Activated gamma-delta T cell treated with Interleukin-2 at 50 U/mL for 16 hours (primary cell): ENCODE measurements at regions not wholly inside any gene's neighbourhood (a gene's known extent, or its start where the extent isn't known, plus 50 kb on each side); places are given as distances from the start of the nearest gene placed in this dataset.
A peak's percentile ranks its signal among the peaks of the same experiment; 100 is the strongest.

Source experiments
- DNase-seq: peaks from one replicate; pipeline ENCODE4 v3.0.0-alpha.2; 2020

DNA sequence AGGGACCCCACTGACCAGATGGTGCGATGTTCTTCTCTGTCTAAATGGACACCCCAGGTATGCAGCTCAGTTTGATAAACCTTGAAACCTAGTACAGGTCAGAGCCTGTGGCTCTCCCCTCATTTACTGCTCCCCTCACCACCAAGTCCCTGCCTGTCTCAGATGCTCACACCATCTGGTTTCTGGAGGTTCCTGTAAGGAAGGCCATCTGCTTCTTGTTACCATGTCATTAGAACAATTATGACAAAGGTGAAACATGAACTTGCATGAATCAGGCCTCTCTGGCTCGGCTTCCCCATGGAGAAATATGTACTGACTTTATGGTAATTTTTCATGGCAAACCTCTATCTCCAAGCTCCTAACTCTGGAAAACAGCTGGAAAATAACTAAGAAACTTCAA, 965.7 kb downstream of the UQCRFS1 start:
- no peak for DNase-seq

DNA sequence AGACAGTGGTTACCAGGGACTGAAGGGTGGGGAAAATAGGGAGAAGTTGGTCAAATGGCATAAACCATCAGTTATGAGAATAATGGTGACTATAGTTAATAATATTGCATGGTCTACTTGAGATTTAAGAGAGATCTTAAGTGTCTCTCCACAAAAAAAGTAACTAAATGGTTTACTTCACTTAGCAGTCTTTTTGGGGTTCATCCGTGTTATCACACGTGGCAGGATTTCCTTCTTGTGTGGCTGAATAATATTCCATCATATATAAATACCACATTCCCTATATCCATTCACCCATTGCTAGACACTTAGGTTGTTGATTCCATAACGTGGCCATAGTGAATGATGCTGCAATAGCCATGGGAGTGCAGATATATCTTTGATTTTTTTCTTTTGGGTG, 967.0 kb downstream of the UQCRFS1 start:
- no peak for DNase-seq

DNA sequence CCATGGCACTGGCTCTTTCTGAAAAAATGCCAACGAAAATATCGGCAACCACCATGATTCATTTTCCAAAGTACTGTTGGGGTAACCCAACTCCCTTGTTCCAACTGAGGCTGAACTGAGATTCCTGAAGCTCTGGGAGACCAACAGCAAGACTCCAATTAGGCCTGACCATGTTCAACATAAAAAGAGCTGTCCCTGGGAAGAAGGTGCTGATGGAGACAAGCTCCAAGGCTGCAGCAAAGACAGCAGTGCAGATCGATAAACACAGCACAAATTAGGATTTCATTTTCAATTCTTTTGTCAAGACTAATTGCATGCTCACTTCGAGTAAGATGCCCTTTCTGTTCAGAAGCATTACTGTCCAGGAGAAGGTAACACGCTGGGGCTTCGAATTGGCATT, 968.0 kb downstream of the UQCRFS1 start:
- no peak for DNase-seq

DNA sequence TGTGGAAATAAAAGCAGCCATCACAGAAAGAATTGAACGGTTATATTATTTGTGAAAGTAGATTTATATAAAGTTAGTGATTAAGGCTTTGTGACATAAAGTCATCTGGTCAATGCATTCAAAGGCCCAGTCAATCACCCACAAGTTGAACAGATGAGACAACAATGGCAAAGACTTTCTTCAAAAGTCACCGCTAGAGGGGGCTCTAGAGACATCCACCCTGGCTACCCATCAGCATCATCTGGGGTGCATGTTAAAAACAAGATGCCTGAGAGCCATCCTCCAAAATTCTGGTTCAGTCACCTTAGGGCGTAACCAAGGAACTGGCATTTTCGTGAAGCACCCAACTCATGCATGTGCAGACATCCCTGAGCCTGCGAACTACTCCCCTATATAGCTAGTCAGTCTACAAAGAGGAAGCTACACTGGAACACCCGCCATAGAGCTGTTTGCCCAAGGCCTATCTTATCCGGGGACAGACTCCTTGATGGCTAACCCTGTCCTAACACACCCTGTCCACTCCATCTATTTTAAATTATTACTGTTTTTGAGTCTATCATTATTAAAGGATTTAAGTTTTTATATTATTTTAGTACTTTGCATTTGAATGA, 970.5 kb downstream of the UQCRFS1 start:
- DNase-seq = peak; percentile 5

DNA sequence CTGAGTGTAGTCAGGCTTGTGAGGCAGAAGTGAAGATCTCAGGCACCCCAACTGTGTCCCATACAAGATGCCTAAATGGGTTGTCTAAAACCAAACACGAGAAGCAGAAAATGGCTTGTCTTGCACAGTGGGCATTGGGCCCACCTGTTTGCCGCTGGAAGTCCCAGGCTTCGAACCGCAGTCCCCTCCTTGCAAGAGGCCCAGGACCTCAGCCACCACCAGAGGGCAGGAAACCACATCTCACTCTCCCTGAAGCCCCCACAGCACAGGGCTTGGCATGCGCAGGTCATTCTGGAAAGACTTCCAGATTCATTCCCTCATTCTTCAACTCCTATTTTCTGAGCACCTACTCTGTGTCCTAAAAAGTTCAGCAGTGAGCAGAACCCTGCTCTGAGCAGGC, 973.7 kb downstream of the UQCRFS1 start:
- no peak for DNase-seq

DNA sequence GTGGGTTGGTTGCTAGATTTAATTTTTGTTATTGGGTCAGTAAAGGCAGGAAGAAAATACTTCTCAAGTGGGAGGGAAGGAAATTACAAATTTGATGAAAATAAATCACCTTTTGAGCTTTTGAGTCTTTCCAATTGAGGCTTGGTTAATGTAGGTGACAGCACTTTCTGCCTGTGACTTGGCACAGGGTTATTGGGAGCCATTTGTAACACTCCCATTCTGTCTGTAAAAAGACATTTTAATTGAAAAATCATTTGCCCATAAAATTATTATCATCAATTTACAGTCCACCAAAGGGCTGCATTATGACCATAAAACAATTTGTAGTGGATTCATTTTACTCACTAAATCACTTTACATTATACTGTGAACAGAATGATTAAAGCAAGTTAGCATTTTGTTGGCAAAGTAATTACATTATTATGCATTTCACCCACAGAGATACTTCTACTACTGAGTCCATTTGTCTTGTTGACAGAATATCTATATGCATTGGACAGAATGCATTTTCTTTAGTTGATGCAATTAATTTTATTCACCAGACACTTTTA, 974.6 kb downstream of the UQCRFS1 start:
- no peak for DNase-seq

DNA sequence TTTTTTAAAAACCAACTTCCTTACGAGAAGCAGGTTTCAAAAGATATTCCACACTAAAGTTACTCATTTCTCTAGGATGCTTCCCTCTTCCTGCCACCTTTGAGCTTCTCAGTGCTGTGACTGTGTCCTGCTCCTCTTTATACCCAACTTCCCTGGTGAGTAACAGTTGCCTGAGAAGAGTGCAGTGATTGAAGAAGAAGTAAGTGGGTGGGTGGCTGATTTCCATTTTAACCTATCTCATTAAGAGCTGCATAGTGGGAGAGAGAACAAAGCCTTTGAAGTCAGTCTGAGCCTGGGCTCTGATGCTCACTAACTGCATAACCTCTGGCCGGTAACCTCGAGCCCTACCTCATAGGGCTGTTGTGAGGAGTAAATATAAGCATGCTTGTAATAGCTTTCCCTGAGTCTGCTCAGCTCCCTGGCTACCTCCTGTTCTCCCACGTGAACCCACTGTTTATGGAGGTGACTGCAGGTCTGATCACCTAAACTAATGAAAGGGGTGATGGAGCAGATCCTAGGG, 977.3 kb downstream of the UQCRFS1 start:
- no peak for DNase-seq

DNA sequence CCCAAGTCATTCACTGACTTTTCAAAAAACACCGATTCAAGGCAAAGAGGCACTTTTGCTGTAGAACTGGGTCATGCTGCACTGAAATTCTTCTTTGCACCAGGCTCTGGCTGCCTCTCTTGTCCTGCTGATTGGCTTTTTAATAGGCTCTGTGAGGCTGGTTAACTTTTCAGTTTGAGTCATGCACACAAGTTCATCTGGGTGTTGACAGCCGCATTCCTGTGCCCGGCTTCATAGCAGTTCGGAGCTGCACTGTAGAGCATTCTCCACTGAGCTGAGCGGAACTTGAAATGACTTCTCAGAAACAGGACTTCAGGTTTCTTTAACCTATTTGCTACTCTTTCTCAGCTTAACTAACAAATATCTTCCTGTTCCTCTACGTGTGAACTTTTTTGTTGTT, 978.3 kb downstream of the UQCRFS1 start:
- DNase-seq = no peak

DNA sequence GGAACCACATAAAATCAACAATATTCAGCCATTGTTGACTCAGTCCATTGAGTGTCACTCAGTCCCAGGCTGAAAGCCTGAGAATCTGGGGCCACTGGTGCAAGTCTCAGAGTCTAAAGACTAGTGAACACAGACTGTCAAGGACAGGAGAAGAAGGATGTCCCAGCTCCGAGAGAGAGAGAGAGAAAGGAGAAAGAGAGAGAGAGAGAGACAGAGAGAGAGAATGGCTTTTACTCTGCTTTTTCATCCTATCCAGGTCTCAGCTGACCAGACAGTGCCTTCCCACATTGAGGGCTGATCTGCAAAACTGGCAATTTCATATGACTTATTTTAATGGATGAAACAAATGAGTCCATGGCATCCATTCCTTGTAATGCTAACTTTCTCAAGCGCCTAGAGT, 984.1 kb downstream of the UQCRFS1 start:
- no peak for DNase-seq

DNA sequence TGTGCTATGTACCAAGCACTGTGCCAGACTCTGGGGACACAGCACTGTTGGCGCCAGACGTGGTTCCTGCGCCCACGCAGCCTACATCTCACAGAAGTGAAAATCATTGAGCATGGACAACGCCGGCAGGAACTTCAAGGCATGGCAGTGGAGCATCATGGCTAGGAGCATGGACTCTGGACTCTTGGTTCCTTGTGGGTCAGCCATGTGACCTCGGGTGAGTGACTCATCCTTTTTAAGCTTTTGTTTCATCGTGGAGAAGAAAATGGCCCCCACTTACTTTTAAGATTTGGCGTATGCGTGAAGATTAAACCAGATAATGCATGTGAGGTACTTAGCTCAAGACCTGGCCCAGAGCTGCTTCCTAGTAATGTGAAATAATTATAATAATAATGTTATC, 988.5 kb downstream of the UQCRFS1 start:
- DNase-seq = no peak

DNA sequence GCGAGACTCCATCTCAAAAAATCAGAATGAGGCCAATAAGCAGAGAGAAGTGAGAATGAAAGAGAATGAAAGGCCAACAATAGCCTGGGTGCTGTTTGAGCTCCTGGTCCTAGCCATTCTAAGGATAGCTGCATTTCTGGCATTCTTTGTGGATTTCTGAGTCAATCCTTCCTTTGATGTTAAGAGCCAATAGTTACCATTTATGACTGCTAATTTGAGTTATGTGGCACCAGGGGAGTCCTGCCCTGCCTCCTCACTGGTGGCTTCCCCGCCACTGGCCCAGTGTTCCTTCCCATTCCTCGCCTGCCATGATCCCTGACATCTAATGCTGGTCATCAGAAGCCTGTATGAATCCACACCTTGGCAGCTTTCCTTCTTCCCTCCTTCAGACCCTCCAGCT, 991.2 kb downstream of the UQCRFS1 start:
- no peak for DNase-seq

DNA sequence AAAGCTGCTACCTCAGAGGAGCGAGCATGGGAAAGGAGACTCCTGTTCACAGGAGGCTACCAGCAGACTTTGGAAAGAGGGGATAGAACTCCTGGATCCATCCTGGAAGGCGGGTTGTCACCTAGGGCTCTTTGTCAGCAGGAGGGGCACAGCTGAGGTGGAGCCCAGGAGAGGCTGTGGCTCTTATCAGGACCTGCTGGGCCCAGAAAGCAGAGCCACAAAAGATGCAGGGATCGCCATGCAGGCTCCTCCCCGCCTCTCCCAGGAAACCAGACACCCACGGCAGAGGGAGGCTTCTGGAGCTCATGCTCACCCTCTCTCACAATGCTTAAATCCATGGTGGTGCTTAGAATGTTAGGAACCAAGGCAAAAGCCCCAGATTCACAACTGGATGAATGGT, 994.2 kb downstream of the UQCRFS1 start:
- DNase-seq = no peak

DNA sequence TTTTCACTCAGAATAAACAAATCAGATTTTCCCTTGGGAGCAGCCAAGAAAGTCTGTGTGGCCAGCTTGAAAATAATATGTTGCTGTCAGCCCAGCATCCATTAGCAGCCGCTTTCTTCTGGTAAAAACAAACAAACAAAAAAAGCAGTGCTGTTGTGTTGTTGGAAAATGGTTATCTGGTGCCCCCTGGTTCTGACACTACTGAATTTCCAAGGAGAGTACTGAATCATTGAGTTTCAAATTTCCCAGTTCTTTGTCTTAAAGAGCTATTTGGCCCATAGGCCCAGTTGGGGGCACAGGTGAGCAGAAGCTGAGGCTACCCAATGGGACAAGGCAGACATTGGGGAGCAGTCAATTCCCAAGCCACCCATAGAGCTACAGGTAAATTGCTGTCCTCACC, 995.9 kb downstream of the UQCRFS1 start:
- DNase-seq = no peak

DNA sequence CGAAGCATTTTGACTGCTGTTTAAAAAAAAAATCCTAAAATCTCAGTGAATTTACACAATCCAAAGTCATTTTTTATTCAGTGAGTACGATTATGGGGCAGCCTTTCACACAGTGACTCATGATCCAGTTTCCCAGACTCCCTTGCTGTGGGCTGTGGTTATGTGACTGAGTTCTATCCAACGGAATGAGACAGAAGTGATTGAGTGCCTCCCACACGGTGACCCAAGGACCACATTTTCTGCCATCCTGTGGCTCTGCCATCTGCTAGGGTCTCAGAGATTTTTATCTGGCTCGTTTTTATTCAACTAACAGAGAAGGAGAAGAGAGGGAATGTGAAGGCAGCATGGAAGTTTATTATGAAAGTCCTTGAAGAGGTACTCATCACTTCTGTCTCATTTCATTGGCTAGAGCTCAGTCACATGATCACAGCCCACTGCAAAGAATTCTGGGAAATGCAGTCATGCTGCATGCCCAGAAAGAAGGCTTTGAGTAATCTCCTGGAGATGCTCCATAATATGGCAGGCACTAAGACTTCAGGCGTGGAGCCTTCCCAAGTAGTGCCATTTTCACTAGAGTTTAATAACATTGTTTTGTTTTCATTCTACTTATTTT, 999.4 kb downstream of the UQCRFS1 start:
- DNase-seq = no peak

DNA sequence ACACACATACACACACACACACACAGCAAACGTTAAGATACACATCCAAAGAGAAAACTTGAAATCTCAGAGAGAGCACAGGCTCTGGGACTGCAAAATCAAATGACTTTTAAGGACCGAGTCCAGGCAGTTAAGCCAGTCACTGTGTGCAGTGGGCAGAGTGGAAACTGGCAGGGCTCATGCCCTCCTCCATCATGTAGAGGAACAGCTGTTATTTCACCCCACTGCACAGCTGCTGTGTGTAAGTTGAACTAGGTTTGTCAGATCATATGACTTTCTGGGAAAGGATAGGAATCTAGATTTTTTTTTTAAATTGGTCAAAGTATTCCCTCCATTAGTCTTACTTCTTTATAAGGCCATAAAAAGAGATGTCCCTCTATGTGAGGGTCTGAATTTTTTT, 1002.1 kb downstream of the UQCRFS1 start:
- DNase-seq = no peak

DNA sequence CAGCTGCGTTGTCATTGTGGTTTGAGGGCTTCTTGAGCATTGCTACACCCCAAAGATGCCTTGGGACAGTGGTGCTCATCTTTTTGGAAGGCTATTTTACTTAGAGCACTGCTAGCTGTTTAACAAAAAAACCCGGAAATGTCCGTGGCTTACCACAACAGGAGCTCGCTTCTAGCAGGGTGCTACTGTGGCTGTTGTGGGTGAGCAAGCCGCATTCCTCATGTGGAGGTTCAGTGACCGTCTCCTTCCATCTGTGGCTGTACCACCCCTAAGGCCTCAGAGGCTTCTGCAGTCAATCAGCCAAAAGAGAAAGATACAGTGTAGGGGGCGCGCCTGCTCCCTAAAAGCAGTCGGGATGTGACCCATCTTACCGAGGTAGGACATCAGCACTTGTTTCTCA, 1004.2 kb downstream of the UQCRFS1 start:
- no peak for DNase-seq

DNA sequence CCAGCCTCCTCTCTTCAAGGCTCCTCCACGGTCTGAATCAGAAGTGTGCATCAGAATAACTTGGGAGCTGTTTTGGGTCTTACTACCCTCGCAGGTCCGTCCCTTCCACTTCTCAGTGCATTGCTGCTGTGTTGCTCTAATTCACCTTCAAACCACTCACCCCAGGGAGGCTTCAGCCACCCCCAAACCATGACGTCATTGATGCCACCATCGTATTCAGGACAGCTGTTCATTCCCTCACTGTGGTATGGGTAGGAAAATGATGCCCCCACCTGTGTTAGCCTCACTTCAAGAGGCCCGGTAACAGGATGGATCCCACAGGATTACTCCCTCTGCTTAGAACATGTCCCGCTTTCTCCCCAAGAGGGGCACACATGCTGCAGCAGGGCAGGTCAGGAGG, 1005.7 kb downstream of the UQCRFS1 start:
- no peak for DNase-seq

DNA sequence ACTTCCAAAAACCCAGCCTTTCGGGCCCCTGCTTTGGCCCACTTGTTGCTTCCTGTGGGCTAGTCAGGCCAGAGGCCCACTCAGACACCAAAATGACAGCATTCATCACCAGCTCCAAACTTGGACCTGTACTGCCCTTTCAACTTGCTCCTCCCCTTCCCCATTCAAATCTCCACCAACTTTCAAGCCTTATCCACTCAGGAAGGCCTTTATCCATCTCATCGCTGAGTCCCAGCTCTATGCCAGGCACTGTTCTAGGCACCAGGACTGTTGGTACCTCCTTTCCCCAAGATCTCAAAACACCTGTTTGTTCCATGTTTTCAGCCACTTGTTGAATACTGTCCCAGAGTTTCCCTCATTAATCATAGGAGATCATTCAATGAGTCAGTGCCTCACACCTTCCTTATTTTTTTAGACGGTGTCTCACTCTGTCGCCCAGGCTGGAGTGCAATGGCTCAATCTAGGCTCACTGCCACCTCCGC, 1011.4 kb downstream of the UQCRFS1 start:
- DNase-seq = no peak

DNA sequence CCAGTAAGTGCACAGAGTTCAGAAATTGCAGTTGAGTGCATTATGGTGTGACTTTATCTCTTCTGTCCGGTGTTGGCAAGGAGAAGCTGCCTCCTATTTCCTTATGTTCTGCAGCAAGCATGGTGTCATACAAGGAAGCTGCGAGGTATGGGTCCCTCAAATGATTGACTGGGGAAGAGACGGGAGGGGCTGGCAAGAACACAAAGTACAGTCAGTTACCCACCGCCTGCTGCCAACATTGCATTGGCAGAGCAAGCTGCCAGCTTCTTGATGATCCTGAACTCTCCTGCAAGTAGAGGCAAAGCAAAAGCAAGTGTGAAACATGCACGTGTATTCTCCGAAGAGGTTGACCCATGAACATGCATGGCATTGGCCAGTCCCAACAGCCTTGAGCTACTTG, 1013.6 kb downstream of the UQCRFS1 start:
- no peak for DNase-seq

DNA sequence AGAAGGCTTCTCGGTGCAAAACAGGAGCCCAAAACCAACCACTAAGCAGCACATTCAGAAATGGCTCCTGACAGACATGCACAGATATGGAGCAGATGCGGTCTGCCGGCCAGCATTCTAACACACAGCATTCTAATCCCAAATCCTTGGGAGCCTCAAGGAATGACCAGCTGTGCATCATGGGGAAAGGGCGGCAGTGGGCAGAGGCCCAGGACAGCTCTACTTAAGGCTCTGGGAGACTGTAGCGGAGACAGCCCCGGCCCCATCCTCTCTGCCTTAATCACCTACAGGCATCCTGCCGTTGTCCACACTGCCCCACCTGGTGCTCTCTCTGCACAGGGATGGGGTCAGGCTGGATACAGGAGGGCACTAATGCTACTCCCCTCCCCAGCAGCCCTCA, 1016.0 kb downstream of the UQCRFS1 start:
- DNase-seq = no peak

DNA sequence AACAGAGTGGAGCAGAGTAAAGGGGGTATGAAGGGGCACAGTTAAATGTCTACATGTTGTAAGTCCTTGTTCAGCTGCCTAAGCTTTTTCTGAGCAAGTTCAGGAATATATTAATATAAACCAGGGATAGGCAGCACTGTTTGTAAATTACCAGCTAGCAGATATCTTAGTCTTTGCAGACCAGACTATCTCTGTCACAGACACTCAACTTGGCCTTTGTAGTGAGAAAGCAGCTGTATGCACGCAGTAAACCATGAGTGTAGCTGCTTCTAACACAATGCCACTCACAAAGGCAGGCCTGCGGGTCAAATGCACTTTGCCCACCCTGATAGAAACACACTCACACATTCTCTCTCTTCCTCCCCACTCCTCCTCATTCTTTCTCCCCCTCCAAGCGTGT, 1016.9 kb downstream of the UQCRFS1 start:
- no peak for DNase-seq

DNA sequence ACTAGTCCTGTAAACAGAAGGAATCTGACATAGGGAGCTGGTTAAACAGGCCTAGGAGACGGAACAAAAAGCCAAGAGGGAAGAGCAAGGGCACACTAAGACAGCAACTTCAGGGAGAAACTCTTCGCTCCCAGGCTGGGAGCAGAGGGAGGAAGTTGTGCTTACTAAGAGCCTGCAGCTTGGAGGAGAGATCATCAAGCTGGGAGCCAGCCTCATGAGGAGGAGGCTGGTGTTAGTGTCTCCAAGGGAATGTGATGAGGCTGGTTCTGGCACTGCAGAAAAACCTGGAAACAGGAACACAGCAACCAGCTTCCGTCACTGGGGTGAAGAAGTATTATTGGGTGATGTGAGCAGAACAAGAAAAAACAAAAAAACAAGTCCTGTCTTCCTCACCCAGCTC, 1027.3 kb downstream of the UQCRFS1 start:
- no peak for DNase-seq

DNA sequence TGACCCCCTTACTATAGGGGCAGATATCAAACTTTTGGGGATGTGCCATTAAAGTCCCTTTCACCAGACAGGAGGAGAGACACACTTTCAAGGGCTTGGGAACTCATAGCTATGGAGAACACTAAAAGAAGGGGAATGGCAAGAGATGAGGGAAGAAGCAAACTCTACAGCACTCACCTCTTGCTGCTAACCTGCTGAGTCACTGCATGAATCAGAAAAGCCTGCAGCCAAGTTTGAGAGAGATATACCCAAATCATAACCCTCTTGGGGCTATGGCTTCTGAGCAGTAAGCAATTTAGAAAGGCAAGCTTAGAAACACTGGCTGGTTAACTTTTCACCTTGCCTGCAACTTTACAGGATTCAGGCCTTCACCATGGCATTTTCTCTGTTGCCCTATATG, 1028.0 kb downstream of the UQCRFS1 start:
- no peak for DNase-seq

DNA sequence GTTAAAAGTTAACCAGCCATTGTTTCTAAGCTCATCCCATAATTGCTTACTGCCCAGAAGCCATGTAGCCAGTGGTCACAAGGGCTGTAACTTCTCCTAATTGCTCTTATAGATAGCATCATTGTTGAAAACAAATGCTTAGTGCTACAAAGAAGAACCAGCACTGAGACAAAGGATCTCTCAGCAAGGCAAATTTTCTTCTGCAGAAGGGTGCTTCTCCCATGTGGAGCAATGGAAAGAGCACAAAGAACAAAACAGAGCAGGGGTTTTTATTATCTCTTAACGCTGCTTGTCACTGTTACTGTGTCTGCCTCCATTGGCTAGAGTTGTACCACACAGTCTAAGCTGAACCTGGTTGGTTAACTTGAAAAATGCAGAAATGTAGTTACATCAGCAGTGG, 1036.8 kb downstream of the UQCRFS1 start:
- no peak for DNase-seq

DNA sequence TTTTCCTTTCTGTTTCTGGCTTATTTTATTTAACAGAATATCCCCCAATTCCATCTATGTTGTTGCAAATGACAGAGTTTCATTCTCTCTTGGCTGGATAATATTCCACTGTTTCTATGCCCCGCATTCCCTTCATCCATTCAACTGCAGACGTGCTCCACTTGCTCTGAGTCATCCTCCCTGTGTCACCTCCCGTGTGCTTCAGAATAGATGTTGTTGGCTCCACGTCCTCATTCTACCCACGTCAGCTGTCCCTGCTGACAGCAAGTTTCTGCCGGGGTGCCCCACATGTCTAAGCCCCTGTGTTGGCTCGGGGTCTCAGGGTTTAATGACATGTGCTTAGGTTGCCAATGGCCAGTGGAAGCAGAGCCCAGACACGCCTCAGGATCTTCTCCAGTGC, 1041.0 kb downstream of the UQCRFS1 start:
- no peak for DNase-seq
